ENCODE measurements at regions not wholly inside any gene's neighbourhood (a gene's known extent, or its start where the extent isn't known, plus 50 kb on each side); places are given as distances from the start of the nearest gene placed in this dataset.

- WGBS (ENCODE audit: insufficient coverage, insufficient read length) = no CpG with 5 or more reads among the region's 3 CpGs
Observed at GRCh38 chr10:90644165-90644564, 213.7 kb downstream of the HTR7 start.

GRCh38 chr10:90650858-90651257 lies 207.0 kb downstream of the HTR7 start:
- H3K27ac ChIP-seq (ENCODE audit: low read length) = no peak overlapping the region

More at GRCh38 chr10:90644165-90644564, 213.7 kb downstream of the HTR7 start:
- no peak overlapping the region for H3K27ac ChIP-seq (ENCODE audit: low read length)
- H3K9me3 ChIP-seq (ENCODE audit: control insufficient read depth, insufficient read depth, low read length) = no peaks in the 10 kb centered on the region
- no peak for DNase-seq (ENCODE audit: low read depth, low spot score)
- H3K4me3 ChIP-seq (ENCODE audit: low read length) = no peak overlapping the region
- H3K4me1 ChIP-seq (ENCODE audit: control insufficient read depth, insufficient read depth, low read length) = no peaks in the 10 kb centered on the region
- H3K36me3 ChIP-seq (ENCODE audit: control insufficient read depth, insufficient read depth, low read length) = no peaks in the 10 kb centered on the region
- no peaks in the 10 kb centered on the region for H3K27me3 ChIP-seq (ENCODE audit: control insufficient read depth, insufficient read depth, low read length)

GRCh38 chr10:90652519-90652918 lies 205.3 kb downstream of the HTR7 start:
- no peaks in the 10 kb centered on the region for H3K36me3 ChIP-seq (ENCODE audit: control insufficient read depth, insufficient read depth, low read length)
- no peak overlapping the region for H3K27ac ChIP-seq (ENCODE audit: low read length)
- H3K27me3 ChIP-seq (ENCODE audit: control insufficient read depth, insufficient read depth, low read length) = no peaks in the 10 kb centered on the region; the same call in 1 of the 2 replicates
- no peaks in the 10 kb centered on the region for H3K9me3 ChIP-seq (ENCODE audit: control insufficient read depth, insufficient read depth, low read length)
- no peak overlapping the region for H3K4me3 ChIP-seq (ENCODE audit: low read length)
- no peak for DNase-seq (ENCODE audit: low read depth, low spot score)
- no peaks in the 10 kb centered on the region for H3K4me1 ChIP-seq (ENCODE audit: control insufficient read depth, insufficient read depth, low read length)

More at GRCh38 chr10:90650858-90651257, 207.0 kb downstream of the HTR7 start:
- Histone ChIP-seq H3K36me3 (ENCODE audit: control insufficient read depth, insufficient read depth, low read length) (no peaks in the 10 kb centered on the region), H3K4me1 (ENCODE audit: control insufficient read depth, insufficient read depth, low read length) (no peaks in the 10 kb centered on the region), H3K27me3 (ENCODE audit: control insufficient read depth, insufficient read depth, low read length) (no peaks in the 10 kb centered on the region; the same call in 1 of the 2 replicates), H3K4me3 (ENCODE audit: low read length) (no peak overlapping the region), H3K9me3 (ENCODE audit: control insufficient read depth, insufficient read depth, low read length) (no peaks in the 10 kb centered on the region)
- no CpG with 5 or more reads among the region's 2 CpGs for WGBS (ENCODE audit: insufficient coverage, insufficient read length)
- no peak for DNase-seq (ENCODE audit: low read depth, low spot score)

- Histone ChIP-seq H3K9me3 (ENCODE audit: control insufficient read depth, insufficient read depth, low read length) (no peaks in the 10 kb centered on the region), H3K4me1 (ENCODE audit: control insufficient read depth, insufficient read depth, low read length) (no peaks in the 10 kb centered on the region), H3K4me3 (ENCODE audit: low read length) (no peak overlapping the region), H3K36me3 (ENCODE audit: control insufficient read depth, insufficient read depth, low read length) (no peaks in the 10 kb centered on the region), H3K27me3 (ENCODE audit: control insufficient read depth, insufficient read depth, low read length) (no peaks in the 10 kb centered on the region; the same call in 1 of the 2 replicates), H3K27ac (ENCODE audit: low read length) (no peak overlapping the region)
- no peak for DNase-seq (ENCODE audit: low read depth, low spot score)
- WGBS (ENCODE audit: insufficient coverage, insufficient read length) = no CpG with 5 or more reads among the region's 1 CpG
Observed at GRCh38 chr10:90658791-90659190, 199.0 kb downstream of the HTR7 start.

GRCh38 chr10:90665905-90666662 lies 191.8 kb downstream of the HTR7 start:
- DNase-seq (ENCODE audit: low read depth, low spot score) = no peak
- no CpG with 5 or more reads among the region's 8 CpGs for WGBS (ENCODE audit: insufficient coverage, insufficient read length)
- Histone ChIP-seq H3K9me3 (ENCODE audit: control insufficient read depth, insufficient read depth, low read length) (no peaks in the 10 kb centered on the region), H3K4me3 (ENCODE audit: low read length) (no peak overlapping the region), H3K36me3 (ENCODE audit: control insufficient read depth, insufficient read depth, low read length) (no peaks in the 10 kb centered on the region), H3K4me1 (ENCODE audit: control insufficient read depth, insufficient read depth, low read length) (no peaks in the 10 kb centered on the region), H3K27ac (ENCODE audit: low read length) (no peak overlapping the region), H3K27me3 (ENCODE audit: control insufficient read depth, insufficient read depth, low read length) (no peaks in the 10 kb centered on the region)

- no peaks in the 10 kb centered on the region for H3K4me1 ChIP-seq (ENCODE audit: control insufficient read depth, insufficient read depth, low read length)
- no peaks in the 10 kb centered on the region for H3K9me3 ChIP-seq (ENCODE audit: control insufficient read depth, insufficient read depth, low read length)
- WGBS (ENCODE audit: insufficient coverage, insufficient read length) = no CpG with 5 or more reads among the region's 1 CpG
- no peak for DNase-seq (ENCODE audit: low read depth, low spot score)
- no peaks in the 10 kb centered on the region for H3K27me3 ChIP-seq (ENCODE audit: control insufficient read depth, insufficient read depth, low read length)
- no peak overlapping the region for H3K27ac ChIP-seq (ENCODE audit: low read length)
- no peaks in the 10 kb centered on the region for H3K36me3 ChIP-seq (ENCODE audit: control insufficient read depth, insufficient read depth, low read length)
- no peak overlapping the region for H3K4me3 ChIP-seq (ENCODE audit: low read length)
Observed at GRCh38 chr10:90674461-90674860, 183.4 kb downstream of the HTR7 start.

- H3K9me3 ChIP-seq (ENCODE audit: control insufficient read depth, insufficient read depth, low read length) = no peaks in the 10 kb centered on the region
- H3K4me1 ChIP-seq (ENCODE audit: control insufficient read depth, insufficient read depth, low read length) = no peaks in the 10 kb centered on the region
- H3K27me3 ChIP-seq (ENCODE audit: control insufficient read depth, insufficient read depth, low read length) = no peaks in the 10 kb centered on the region
- DNase-seq (ENCODE audit: low read depth, low spot score) = no peak
- no peak overlapping the region for H3K4me3 ChIP-seq (ENCODE audit: low read length)
- H3K27ac ChIP-seq (ENCODE audit: low read length) = no peak overlapping the region
- no CpG with 5 or more reads among the region's 5 CpGs for WGBS (ENCODE audit: insufficient coverage, insufficient read length)
- H3K36me3 ChIP-seq (ENCODE audit: control insufficient read depth, insufficient read depth, low read length) = no peaks in the 10 kb centered on the region
Observed at GRCh38 chr10:90674928-90675327, 182.9 kb downstream of the HTR7 start.

- no peak for DNase-seq (ENCODE audit: low read depth, low spot score)
- Histone ChIP-seq H3K27ac (ENCODE audit: low read length) (no peak overlapping the region), H3K27me3 (ENCODE audit: control insufficient read depth, insufficient read depth, low read length) (no peaks in the 10 kb centered on the region), H3K4me3 (ENCODE audit: low read length) (no peak overlapping the region), H3K36me3 (ENCODE audit: control insufficient read depth, insufficient read depth, low read length) (no peaks in the 10 kb centered on the region), H3K4me1 (ENCODE audit: control insufficient read depth, insufficient read depth, low read length) (no peaks in the 10 kb centered on the region), H3K9me3 (ENCODE audit: control insufficient read depth, insufficient read depth, low read length) (no peaks in the 10 kb centered on the region)
- WGBS (ENCODE audit: insufficient coverage, insufficient read length) = no CpG with 5 or more reads among the region's 2 CpGs
Observed at GRCh38 chr10:90675621-90676020, 182.2 kb downstream of the HTR7 start.
